Endothelial cell (in vitro differentiated cells): ENCODE measurements at regions not wholly inside any gene's neighbourhood (a gene's known extent, or its start where the extent isn't known, plus 50 kb on each side); places are given as distances from the start of the nearest gene placed in this dataset.

ENCODE experiments used
- DNase-seq: peaks from one replicate; pipeline ENCODE4 v3.0.0; 2021; ENCODE audit warnings: low spot score
- H3K27ac Mint-ChIP-seq: one replicate; pipeline ENCODE4 v1.8.0; 2021; ENCODE audit warnings: mixed read lengths, inconsistent platforms; ENCODE audit not compliant: unreplicated experiment
- H3K27me3 Mint-ChIP-seq: one replicate; pipeline ENCODE4 v1.8.0; 2021; ENCODE audit warnings: mild to moderate bottlenecking, moderate library complexity, mixed read lengths, inconsistent platforms; ENCODE audit not compliant: unreplicated experiment
- H3K36me3 Mint-ChIP-seq: one replicate; pipeline ENCODE4 v1.8.0; 2021; ENCODE audit warnings: mild to moderate bottlenecking, low read depth, mixed read lengths, inconsistent platforms; ENCODE audit not compliant: unreplicated experiment
- H3K4me1 Mint-ChIP-seq: one replicate; pipeline ENCODE4 v1.8.0; 2021; ENCODE audit warnings: mild to moderate bottlenecking, mixed read lengths, inconsistent platforms; ENCODE audit not compliant: unreplicated experiment
- H3K4me3 Mint-ChIP-seq: one replicate; pipeline ENCODE4 v1.8.0; 2021; ENCODE audit warnings: mild to moderate bottlenecking, mixed read lengths, inconsistent platforms; ENCODE audit not compliant: unreplicated experiment
- H3K9me3 Mint-ChIP-seq: one replicate; pipeline ENCODE4 v1.8.0; 2021; ENCODE audit warnings: mixed read lengths, inconsistent platforms; ENCODE audit not compliant: unreplicated experiment
- CTCF ChIP-seq: fragments of 200-600 bp; sonication (generic); IDR thresholded peaks from one replicate; pipeline ENCODE4 v1.5.0; 2021; ENCODE audit warnings: antibody characterized with exemption; ENCODE audit not compliant: unreplicated experiment

GRCh38 chr4:62279689-62280088, 1079.6 kb downstream of the ADGRL3 start:
- no peaks in the 10 kb centered on the region for H3K9me3 Mint-ChIP-seq
- H3K36me3 Mint-ChIP-seq, result no peaks in the 10 kb centered on the region
- H3K4me3 Mint-ChIP-seq, result no peak overlapping the region
- no peak overlapping the region for H3K27ac Mint-ChIP-seq
- DNase-seq, result no peak
- H3K4me1 Mint-ChIP-seq, result no peaks in the 10 kb centered on the region
- no peak for TF ChIP-seq CTCF
- no peaks in the 10 kb centered on the region for H3K27me3 Mint-ChIP-seq

GRCh38 chr4:62275470-62275869, 1075.3 kb downstream of the ADGRL3 start:
- no peaks in the 10 kb centered on the region for H3K36me3 Mint-ChIP-seq
- no peaks in the 10 kb centered on the region for H3K9me3 Mint-ChIP-seq
- H3K27ac Mint-ChIP-seq, result no peak overlapping the region
- no peak for DNase-seq
- H3K4me1 Mint-ChIP-seq, result no peaks in the 10 kb centered on the region
- no peak overlapping the region for H3K4me3 Mint-ChIP-seq
- no peaks in the 10 kb centered on the region for H3K27me3 Mint-ChIP-seq
- TF ChIP-seq CTCF, result no peak

- no peak for TF ChIP-seq CTCF
- H3K36me3 Mint-ChIP-seq, result no peaks in the 10 kb centered on the region
- DNase-seq, result no peak
- H3K9me3 Mint-ChIP-seq, result no peaks in the 10 kb centered on the region
- H3K27me3 Mint-ChIP-seq, result no peaks in the 10 kb centered on the region
- no peak overlapping the region for H3K4me3 Mint-ChIP-seq
- no peak overlapping the region for H3K27ac Mint-ChIP-seq
- H3K4me1 Mint-ChIP-seq, result no peaks in the 10 kb centered on the region
These were observed 1074.7 kb downstream of the ADGRL3 start for GRCh38 chr4:62274782-62275181.

GRCh38 chr4:62271107-62271506, 1071.0 kb downstream of the ADGRL3 start:
- H3K9me3 Mint-ChIP-seq, result no peaks in the 10 kb centered on the region
- no peak for TF ChIP-seq CTCF
- H3K4me1 Mint-ChIP-seq, result no peaks in the 10 kb centered on the region
- H3K27ac Mint-ChIP-seq, result peak overlapping the region; percentile 4
- H3K36me3 Mint-ChIP-seq, result no peaks in the 10 kb centered on the region
- no peaks in the 10 kb centered on the region for H3K27me3 Mint-ChIP-seq
- no peak overlapping the region for H3K4me3 Mint-ChIP-seq
- DNase-seq, result no peak

GRCh38 chr4:62269918-62270317, 1069.8 kb downstream of the ADGRL3 start:
- no peaks in the 10 kb centered on the region for H3K9me3 Mint-ChIP-seq
- H3K27ac Mint-ChIP-seq, result no peak overlapping the region
- no peaks in the 10 kb centered on the region for H3K4me1 Mint-ChIP-seq
- no peak for TF ChIP-seq CTCF
- no peak for DNase-seq
- H3K27me3 Mint-ChIP-seq, result no peaks in the 10 kb centered on the region
- H3K36me3 Mint-ChIP-seq, result no peaks in the 10 kb centered on the region
- no peak overlapping the region for H3K4me3 Mint-ChIP-seq
